SK-N-SH (cell line): ENCODE measurements at regions not wholly inside any gene's neighbourhood (a gene's known extent, or its start where the extent isn't known, plus 50 kb on each side); places are given as distances from the start of the nearest gene placed in this dataset.

Experiments used
- CTCF ChIA-PET: fragments of 300-600, 350-600 bp; formaldehyde crosslinking; extraction: SDS; loops from one replicate; lab custom pipeline; 2021; lab: Yijun Ruan, JAX
- POLR2A ChIA-PET: fragments of 350-600 bp; sonication (Branson Sonifier 250); formaldehyde crosslinking; extraction: SDS; loops from one replicate; lab custom pipeline; 2020; ENCODE audit warnings: antibody characterized with exemption, inconsistent platforms; lab: Yijun Ruan, JAX
- DNase-seq: peaks from one replicate; pipeline ENCODE4 v3.0.0; 2012
- H2AFZ ChIP-seq: fragments of 200-600 bp; sonication (generic); 2 replicates; pipeline ENCODE4 v1.8.1; 2016; ENCODE audit warnings: antibody characterized with exemption, mild to moderate bottlenecking, low read depth
- H3F3A ChIP-seq: fragments of 200-600 bp; sonication (generic); replicated peaks from 2 replicates; pipeline ENCODE3; 2016; ENCODE audit warnings: antibody characterized with exemption, mild to moderate bottlenecking; ENCODE audit not compliant: insufficient read depth
- H3K27ac ChIP-seq, 2 experiments: fragments of 200-500 bp in 1 of 2; fragments of 200-600 bp in 1 of 2; sonication (Bioruptor generic) in 1 of 2; sonication (generic), shearing (Covaris generic) in 1 of 2; 2 replicates each; pipeline versions ENCODE4 v1.5.1 to v1.6.1; 2014 to 2016; ENCODE audit warnings: low read depth in 2 of 2, inconsistent platforms in 1 of 2, low read length in 1 of 2, mild to moderate bottlenecking in 1 of 2, mixed read lengths in 1 of 2
- H3K27me3 ChIP-seq: fragments of 200-600 bp; sonication (generic), shearing (Covaris generic); 2 replicates; pipeline ENCODE4 v1.6.1; 2016; ENCODE audit warnings: mixed run types; ENCODE audit not compliant: insufficient read depth
- H3K36me3 ChIP-seq, 2 experiments: fragments of 200-500 bp in 1 of 2; fragments of 200-600 bp in 1 of 2; sonication (Bioruptor generic) in 1 of 2; sonication (generic) in 1 of 2; replicated peaks in 1 of 2; 2 replicates each; pipeline versions ENCODE3 to v1.5.1; 2014 to 2016; ENCODE audit warnings: low read length in 1 of 2, mild to moderate bottlenecking in 1 of 2; ENCODE audit not compliant: insufficient read depth in 2 of 2, control insufficient read depth in 1 of 2
- H3K4me1 ChIP-seq, 2 experiments: fragments of 200-500 bp in 1 of 2; fragments of 200-600 bp in 1 of 2; sonication (Bioruptor generic) in 1 of 2; sonication (generic), shearing (Covaris generic) in 1 of 2; 2 replicates each; pipeline versions ENCODE4 v1.5.1 to v1.6.1; 2014 to 2016; ENCODE audit warnings: low read depth in 1 of 2, low read length in 1 of 2, mixed run types in 1 of 2; ENCODE audit not compliant: insufficient read depth in 2 of 2, control insufficient read depth in 1 of 2
- H3K4me2 ChIP-seq: fragments of 200-600 bp; sonication (generic), shearing (Covaris generic); 2 replicates; pipeline ENCODE4 v1.6.1; 2017; ENCODE audit warnings: mixed run types
- H3K4me3 ChIP-seq, 2 experiments: fragments of 200-500 bp in 1 of 2; fragments of 200-600 bp in 1 of 2; sonication (Bioruptor generic) in 1 of 2; sonication (generic), shearing (Covaris generic) in 1 of 2; 2 replicates each; pipeline versions ENCODE4 v1.5.1 to v1.8.1; 2014 to 2016; ENCODE audit warnings: low read depth in 2 of 2, inconsistent platforms in 1 of 2, low read length in 1 of 2, mild to moderate bottlenecking in 1 of 2, mixed read lengths in 1 of 2, moderate library complexity in 1 of 2
- H3K79me2 ChIP-seq: fragments of 200-600 bp; sonication (generic); 2 replicates; pipeline ENCODE4 v1.8.1; 2017; ENCODE audit warnings: mild to moderate bottlenecking; ENCODE audit not compliant: insufficient read depth
- H3K9ac ChIP-seq: fragments of 200-600 bp; sonication (generic); 2 replicates; pipeline ENCODE4 v1.6.1; 2017; ENCODE audit warnings: mixed run types
- H3K9me2 ChIP-seq: fragments of 200-600 bp; sonication (generic); 2 replicates; pipeline ENCODE4 v1.6.1; 2017; ENCODE audit warnings: mixed run types
- H3K9me3 ChIP-seq: fragments of 200-600 bp; sonication (generic); 2 replicates; pipeline ENCODE4 v1.6.1; 2017; ENCODE audit warnings: mixed run types, mild to moderate bottlenecking, moderate library complexity
- H4K20me1 ChIP-seq: fragments of 200-600 bp; sonication (generic); 2 replicates; pipeline ENCODE4 v1.6.1; 2017; ENCODE audit warnings: mild to moderate bottlenecking, mixed run types; ENCODE audit not compliant: insufficient read depth
- EP300 ChIP-seq, 2 experiments: IDR thresholded peaks; 2 replicates each; pipeline versions ENCODE4 v1.4.0 to v1.6.1; 2012; ENCODE audit warnings: borderline replicate concordance in 1 of 2, low read depth in 1 of 2, low read length in 1 of 2
- GABPA ChIP-seq: IDR thresholded peaks from 2 replicates; pipeline ENCODE4 v1.4.0; 2012; ENCODE audit warnings: low read depth, mild to moderate bottlenecking
- MAX ChIP-seq: IDR thresholded peaks from 2 replicates; pipeline ENCODE4 v1.4.0; 2012; ENCODE audit warnings: low read depth
- MEF2A ChIP-seq: IDR thresholded peaks from 2 replicates; pipeline ENCODE4 v1.4.0; 2012; ENCODE audit warnings: low read depth, borderline replicate concordance
- PBX3 ChIP-seq: IDR thresholded peaks from 2 replicates; pipeline ENCODE4; 2012
- POLR2AphosphoS5 ChIP-seq: IDR thresholded peaks from 2 replicates; pipeline ENCODE4 v1.6.1; 2012; ENCODE audit warnings: low read depth, low read length
- REST ChIP-seq: IDR thresholded peaks from 2 replicates; pipeline ENCODE4 v1.6.1; 2012; ENCODE audit warnings: mild to moderate bottlenecking, low read depth, low read length, moderate library complexity
- TAF1 ChIP-seq: IDR thresholded peaks from 2 replicates; pipeline ENCODE4 v1.6.1; 2012; ENCODE audit warnings: low read depth, mild to moderate bottlenecking, low read length, moderate library complexity, borderline replicate concordance
- TEAD4 ChIP-seq: IDR thresholded peaks from 2 replicates; pipeline ENCODE4 v1.4.0; 2012; ENCODE audit warnings: mild to moderate bottlenecking, borderline replicate concordance; ENCODE audit not compliant: insufficient read depth
- YY1 ChIP-seq: IDR thresholded peaks from 2 replicates; pipeline ENCODE4 v1.4.0; 2012; ENCODE audit warnings: low read depth, mild to moderate bottlenecking
- ZBTB33 ChIP-seq: IDR thresholded peaks from 2 replicates; pipeline ENCODE4 v1.4.0; 2012; ENCODE audit warnings: low read depth, borderline replicate concordance
- WGBS: methylation state at CpG from one replicate; pipeline ENCODE4 v1.1.6; 2017; ENCODE audit warnings: low lambda C conversion rate; 5-methylcytosine and 5-hydroxymethylcytosine counted together

- Histone ChIP-seq H3K9me2 (no peaks in the 10 kb centered on the region), H3K36me3 (no peaks in the 10 kb centered on the region), H3K4me3 (no peak overlapping the region), H3K9ac (no peak overlapping the region), H3K79me2 (no peaks in the 10 kb centered on the region), H3K9me3 (no peaks in the 10 kb centered on the region), H2AFZ (no peak overlapping the region), H4K20me1 (no peaks in the 10 kb centered on the region), H3K27me3 (no peaks in the 10 kb centered on the region), H3K27ac (no peak overlapping the region), H3K4me2 (no peak overlapping the region), H3K4me1 (no peaks in the 10 kb centered on the region; a peak in 1 of 4 replicates), H3F3A (no peaks in the 10 kb centered on the region)
- 14% methylated on average over 7 of the region's 7 CpGs for WGBS
- ChIA-PET POLR2A (no interaction called here), CTCF (interaction anchor here (1.1 to 1.2 kb wide), 2 partner anchors 11 to 13 kb away, joined by 3 read pairs; no protein-coding TSS in a partner anchor)
- TF ChIP-seq GABPA: no peak
- no peak for TF ChIP-seq EP300 (IDR thresholded peaks at IDR 0.05; ENCODE audit: borderline replicate concordance in 1 of 2, low read depth in 1 of 2, low read length in 1 of 2)
- TF ChIP-seq POLR2AphosphoS5: no peak
- TF ChIP-seq MEF2A: no peak
- TF ChIP-seq YY1: no peak
- TF ChIP-seq ZBTB33: no peak
- TF ChIP-seq MAX: no peak
- no peak for TF ChIP-seq REST
- no peak for TF ChIP-seq TEAD4
- TF ChIP-seq TAF1: no peak
- no peak for TF ChIP-seq PBX3
- DNase-seq: no peak
Measured at GRCh38 chr17:33962857-33963655, 292.0 kb upstream of the CCL2 start.
